ENCODE measurements at regions not wholly inside any gene's neighbourhood (a gene's known extent, or its start where the extent isn't known, plus 50 kb on each side); places are given as distances from the start of the nearest gene placed in this dataset.

GRCh38 chr18:29406996-29407395 is 1230.1 kb upstream of the CDH2 start:
- no peak for TF ChIP-seq CTCF (IDR thresholded peaks at IDR 0.05)
- TF ChIP-seq POLR2AphosphoS5 (IDR thresholded peaks at IDR 0.05): no peak
